GM12875 (cell line): ENCODE measurements at regions not wholly inside any gene's neighbourhood (a gene's known extent, or its start where the extent isn't known, plus 50 kb on each side); places are given as distances from the start of the nearest gene placed in this dataset.

Experiments
- H3K4me3 ChIP-seq: one replicate; pipeline ENCODE4 v1.5.1; 2011; ENCODE audit warnings: low read depth, low read length, control low read depth
- TF ChIP-seq, protein P1 (sequence below): IDR thresholded peaks from 2 replicates; pipeline ENCODE4 v1.5.1; 2011; ENCODE audit warnings: low read depth, mild to moderate bottlenecking, control low read depth, inconsistent platforms, low read length, moderate library complexity, borderline replicate concordance; ENCODE audit not compliant: insufficient read depth

DNA sequence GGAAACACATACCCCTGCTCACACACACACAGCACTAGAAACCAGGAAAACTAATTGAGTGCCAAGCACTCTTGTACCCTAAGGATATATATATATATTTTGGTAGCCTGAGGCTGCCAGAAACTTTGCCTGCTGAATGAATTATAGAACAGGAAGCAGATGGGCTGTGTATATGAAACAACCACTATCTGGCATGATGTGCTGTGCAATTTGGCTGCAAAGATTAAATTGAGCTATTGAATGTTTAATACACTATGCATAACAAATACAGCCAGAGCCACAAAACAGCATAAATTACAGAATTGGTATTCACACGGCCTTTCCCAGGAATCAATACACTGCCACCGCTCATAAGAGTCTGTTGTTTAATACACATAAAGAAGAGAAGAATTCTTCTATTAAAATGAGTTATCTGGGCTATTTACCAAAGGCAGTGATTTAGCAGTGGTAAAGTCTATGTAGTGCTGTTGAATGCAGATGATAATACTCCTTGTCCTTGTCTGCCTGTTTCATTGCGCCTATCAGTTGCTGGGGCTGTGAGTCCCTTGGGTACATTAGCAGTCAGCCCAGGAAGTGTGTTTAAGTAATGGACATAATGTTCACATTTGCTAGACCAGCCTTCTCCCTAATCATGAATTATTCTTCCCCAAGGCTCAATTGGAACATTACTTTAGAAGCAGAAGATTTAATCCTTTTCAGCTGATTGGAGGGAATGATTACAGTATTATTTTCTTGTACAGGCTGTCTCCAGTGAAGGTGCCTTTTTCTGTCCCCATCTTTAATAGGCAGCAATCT, 294.3 kb downstream of the TLE1 start:
- no peak overlapping the region for H3K4me3 ChIP-seq
- TF ChIP-seq, protein P1, sequence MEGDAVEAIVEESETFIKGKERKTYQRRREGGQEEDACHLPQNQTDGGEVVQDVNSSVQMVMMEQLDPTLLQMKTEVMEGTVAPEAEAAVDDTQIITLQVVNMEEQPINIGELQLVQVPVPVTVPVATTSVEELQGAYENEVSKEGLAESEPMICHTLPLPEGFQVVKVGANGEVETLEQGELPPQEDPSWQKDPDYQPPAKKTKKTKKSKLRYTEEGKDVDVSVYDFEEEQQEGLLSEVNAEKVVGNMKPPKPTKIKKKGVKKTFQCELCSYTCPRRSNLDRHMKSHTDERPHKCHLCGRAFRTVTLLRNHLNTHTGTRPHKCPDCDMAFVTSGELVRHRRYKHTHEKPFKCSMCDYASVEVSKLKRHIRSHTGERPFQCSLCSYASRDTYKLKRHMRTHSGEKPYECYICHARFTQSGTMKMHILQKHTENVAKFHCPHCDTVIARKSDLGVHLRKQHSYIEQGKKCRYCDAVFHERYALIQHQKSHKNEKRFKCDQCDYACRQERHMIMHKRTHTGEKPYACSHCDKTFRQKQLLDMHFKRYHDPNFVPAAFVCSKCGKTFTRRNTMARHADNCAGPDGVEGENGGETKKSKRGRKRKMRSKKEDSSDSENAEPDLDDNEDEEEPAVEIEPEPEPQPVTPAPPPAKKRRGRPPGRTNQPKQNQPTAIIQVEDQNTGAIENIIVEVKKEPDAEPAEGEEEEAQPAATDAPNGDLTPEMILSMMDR: no peak

DNA sequence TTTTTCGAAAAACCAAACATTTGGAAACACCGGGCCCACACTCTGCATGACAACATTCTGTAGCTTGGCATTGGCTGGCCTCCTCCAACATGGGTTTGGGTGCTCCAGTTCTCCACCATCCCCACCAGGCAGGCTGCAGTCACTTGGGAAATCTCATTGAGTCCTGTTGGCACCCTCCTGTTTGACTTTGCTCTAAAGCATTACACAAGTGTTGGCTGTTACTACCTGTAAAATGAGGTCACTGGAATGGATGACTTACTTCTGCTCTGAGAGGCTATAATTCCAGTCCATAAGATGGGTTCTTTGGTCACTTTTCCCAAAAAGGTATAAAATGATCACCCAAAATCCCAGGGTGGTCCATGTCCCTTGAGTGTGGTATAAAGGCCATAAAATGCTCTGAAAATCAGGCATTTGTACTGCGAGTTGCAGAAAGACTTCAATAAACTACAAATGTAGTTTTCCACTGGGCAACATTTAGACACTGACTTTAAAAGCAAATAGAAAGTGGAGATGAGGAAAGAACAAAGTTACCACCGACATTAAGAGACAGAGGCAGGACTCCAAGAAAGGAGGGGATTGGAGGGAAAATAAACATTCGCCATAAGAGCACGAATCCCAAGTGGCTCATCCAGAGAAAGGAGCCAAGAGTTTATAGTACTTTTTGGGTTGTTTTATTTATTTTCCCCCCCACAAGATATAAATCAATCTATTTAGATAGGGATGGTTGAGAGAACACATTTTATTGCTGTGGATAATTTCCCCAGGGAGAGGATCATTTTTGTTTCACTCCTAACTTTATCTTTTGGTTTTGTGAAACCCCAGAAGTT, 295.1 kb downstream of the TLE1 start:
- TF ChIP-seq, protein P1: no peak
- no peak overlapping the region for H3K4me3 ChIP-seq

DNA sequence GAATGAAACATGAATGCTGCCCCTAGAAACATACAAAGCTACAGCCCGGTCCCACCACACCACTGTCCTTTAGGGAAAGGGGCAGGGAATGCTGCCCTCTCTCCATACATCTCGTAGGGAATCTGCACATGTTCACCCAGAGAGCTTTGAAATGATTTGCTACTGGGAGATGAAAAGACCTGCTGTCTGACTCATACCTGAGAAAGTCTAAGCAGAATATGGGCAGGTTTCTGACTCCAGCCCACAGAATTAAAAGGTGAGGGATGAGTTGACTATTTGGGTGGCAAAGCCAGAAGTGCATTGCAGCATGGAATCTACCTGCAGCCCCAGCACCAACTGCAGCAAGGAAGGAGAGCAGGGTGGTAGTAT, 297.9 kb downstream of the TLE1 start:
- no peak overlapping the region for H3K4me3 ChIP-seq
- TF ChIP-seq, protein P1: no peak

DNA sequence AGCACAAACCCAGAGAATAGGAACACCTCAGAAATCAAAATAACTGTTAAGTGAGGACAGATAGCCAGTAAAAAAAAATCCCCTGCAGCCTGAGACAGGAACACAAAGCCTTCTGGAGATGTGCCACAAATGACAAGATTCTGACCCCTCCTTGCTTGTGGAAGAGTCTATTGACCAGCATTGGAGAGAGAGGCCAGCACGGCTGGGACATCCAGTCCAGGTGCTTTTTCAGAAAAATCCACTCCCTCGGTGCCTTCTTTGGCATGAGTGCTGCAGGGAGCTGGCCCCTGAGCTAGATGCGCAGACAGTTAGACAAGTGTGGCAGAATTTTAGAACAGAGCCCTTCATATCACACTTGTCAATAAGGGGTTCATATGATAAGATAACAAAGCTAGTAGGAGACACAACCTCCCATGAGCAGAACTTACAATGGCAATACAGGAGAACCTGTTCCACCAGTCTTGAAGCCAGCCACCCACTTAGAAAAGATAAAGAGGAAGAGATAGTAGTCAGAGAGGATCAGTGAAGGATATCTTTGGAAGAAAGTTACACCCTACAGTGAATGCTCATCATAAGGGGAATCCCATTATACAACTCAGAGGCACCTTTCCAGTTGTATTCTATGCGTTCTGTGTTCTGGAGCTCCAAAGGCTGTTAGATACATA, 298.4 kb downstream of the TLE1 start:
- TF ChIP-seq, protein P1: no peak
- no peak overlapping the region for H3K4me3 ChIP-seq

DNA sequence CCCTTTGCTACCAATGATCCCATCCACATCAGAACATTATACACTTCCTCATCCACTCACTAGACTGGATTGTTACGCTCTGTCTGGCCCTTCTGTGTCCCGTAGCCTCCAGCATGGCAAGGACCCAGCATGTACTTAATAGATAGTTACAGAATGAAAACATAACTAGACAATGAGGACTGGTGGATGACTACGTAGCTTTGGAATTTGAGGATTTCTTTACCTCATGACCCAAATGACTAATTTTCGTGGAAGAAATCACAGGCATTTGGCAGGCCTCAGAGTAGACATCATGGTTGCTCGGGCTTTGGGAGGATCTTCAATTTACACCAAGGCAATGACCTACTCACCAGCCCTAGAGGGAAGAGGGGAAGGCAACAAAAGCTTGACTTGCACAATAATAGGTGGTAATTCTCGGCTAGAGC, 299.8 kb downstream of the TLE1 start:
- no peak overlapping the region for H3K4me3 ChIP-seq
- TF ChIP-seq, protein P1: no peak

DNA sequence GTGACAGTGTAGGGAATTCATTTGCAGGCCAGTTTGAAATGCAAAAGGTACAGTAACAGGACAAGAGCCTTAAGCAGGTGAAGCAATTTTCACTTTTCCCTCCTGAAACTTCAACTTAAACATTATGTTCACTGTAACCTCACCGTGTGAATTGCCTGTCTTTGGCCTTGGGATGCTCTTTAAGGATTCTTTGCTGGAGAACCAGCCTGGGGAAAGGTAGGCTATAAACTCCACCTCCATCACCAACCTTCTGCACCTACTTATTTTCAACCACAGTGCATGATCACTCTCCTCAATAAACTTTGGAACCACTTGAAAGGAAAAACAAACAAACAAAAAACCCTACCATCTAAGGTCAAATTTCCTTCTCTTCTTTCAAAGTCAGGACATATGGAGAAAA, 300.5 kb downstream of the TLE1 start:
- TF ChIP-seq, protein P1: no peak
- H3K4me3 ChIP-seq: no peak overlapping the region
